Small intestine (tissue), 7 donors: ENCODE measurements at regions not wholly inside any gene's neighbourhood (a gene's known extent, or its start where the extent isn't known, plus 50 kb on each side); places are given as distances from the start of the nearest gene placed in this dataset.

Experiments
- DNase-seq, 2 donors: peaks; one replicate each; pipeline versions ENCODE4 v3.0.0 to v3.0.0-alpha.2; 2013
- FAIRE-seq: peaks from 2 replicates; lab custom pipeline; 2012; peaks lifted over from hg19 to GRCh38; lab: Jason Lieb, UNC
- H3K27ac ChIP-seq, 3 donors: one replicate each; pipeline ENCODE4 v1.5.1; 2013; ENCODE audit warnings: low read length in 2 of 3, mild to moderate bottlenecking in 2 of 3, control low read depth in 1 of 3, inconsistent platforms in 1 of 3, low read depth in 1 of 3, moderate library complexity in 1 of 3
- H3K27me3 ChIP-seq, 3 donors: one replicate each; pipeline ENCODE4 v1.6.1; 2013; ENCODE audit warnings: low read length in 3 of 3, inconsistent platforms in 1 of 3; ENCODE audit not compliant: control insufficient read depth in 3 of 3, insufficient read depth in 3 of 3
- H3K36me3 ChIP-seq, 3 donors: one replicate each; pipeline ENCODE4 v1.6.1; 2013; ENCODE audit warnings: low read length in 3 of 3, inconsistent platforms in 1 of 3, low read depth in 1 of 3, mild to moderate bottlenecking in 1 of 3, moderate library complexity in 1 of 3; ENCODE audit not compliant: control insufficient read depth in 3 of 3, insufficient read depth in 2 of 3
- H3K4me1 ChIP-seq, 3 donors: one replicate each; pipeline ENCODE4 v1.6.1; 2013; ENCODE audit warnings: low read length in 2 of 3, inconsistent platforms in 1 of 3, low read depth in 1 of 3, mild to moderate bottlenecking in 1 of 3, moderate library complexity in 1 of 3; ENCODE audit not compliant: control insufficient read depth in 3 of 3, insufficient read depth in 2 of 3
- H3K4me3 ChIP-seq, 3 donors: one replicate each; pipeline ENCODE4 v1.5.1; 2013; ENCODE audit warnings: low read length in 3 of 3, control low read depth in 1 of 3, inconsistent platforms in 1 of 3, low read depth in 1 of 3, mild to moderate bottlenecking in 1 of 3, moderate library complexity in 1 of 3
- H3K9me3 ChIP-seq, 2 donors: one replicate each; pipeline ENCODE4 v1.6.1; 2013; ENCODE audit warnings: low read depth in 1 of 2, low read length in 1 of 2; ENCODE audit not compliant: control insufficient read depth in 2 of 2, insufficient read depth in 1 of 2
- WGBS, 3 donors: extraction: QIAGEN DNeasy Blood & Tissue Kit; methylation state at CpG; one replicate each; pipeline ENCODE4 v1.1.7; 2013; 5-methylcytosine and 5-hydroxymethylcytosine counted together
- donor health status: healthy with polysubstance abuse.
- donor health status: control.
- donor health status: control.
- donor health status: Bipolar disorder and iron deficiency.
- donor health status: healthy.

DNA sequence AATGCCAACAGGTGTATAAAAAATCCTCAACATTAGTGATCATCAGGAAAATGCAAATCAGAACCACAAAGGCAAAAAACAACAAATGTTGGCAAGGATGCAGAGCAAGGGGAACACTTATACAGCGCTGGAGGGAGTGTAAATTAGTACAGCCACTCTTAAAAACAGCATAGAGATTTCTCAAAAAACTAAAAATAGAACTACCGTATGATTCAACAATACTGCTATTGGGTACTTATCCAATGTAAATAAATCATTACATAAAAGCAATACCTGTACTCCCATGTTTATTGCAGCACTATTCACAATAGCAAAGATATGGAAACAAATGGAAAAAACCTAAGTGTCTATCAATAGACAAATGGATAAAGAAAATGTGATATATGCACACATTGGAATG lies 171.3 kb downstream of the SLC7A11 start:
- H3K27ac ChIP-seq: no peak overlapping the region
- H3K4me3 ChIP-seq: no peak overlapping the region
- H3K27me3 ChIP-seq: no peaks in the 10 kb centered on the region
- 20 to 69% (median 42%) methylated on average over 2 of the region's 2 CpGs for WGBS, 3 donors
- no peaks in the 10 kb centered on the region for H3K4me1 ChIP-seq
- H3K36me3 ChIP-seq: no peaks in the 10 kb centered on the region
- FAIRE-seq (no peak), DNase-seq (no peak)
- no peaks in the 10 kb centered on the region for H3K9me3 ChIP-seq

DNA sequence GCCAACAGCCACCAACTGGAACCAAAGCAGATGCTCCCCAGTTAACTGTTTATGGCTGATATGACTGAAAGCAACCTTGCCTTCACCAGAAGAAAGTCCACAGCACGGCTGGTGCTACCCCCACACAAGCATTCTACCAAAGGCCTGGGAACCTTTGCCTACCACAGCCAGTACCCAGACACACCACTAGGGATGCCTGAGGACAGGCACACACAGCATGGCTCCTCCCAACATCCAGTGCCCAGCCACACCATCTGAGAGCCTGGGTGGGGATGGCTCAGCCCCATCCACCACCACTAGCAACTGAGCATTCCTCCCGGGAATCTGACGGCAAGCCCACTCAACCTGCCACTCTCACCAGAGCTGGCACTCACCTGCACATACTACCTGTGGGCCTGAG lies 178.6 kb downstream of the SLC7A11 start:
- DNase-seq: no peak

DNA sequence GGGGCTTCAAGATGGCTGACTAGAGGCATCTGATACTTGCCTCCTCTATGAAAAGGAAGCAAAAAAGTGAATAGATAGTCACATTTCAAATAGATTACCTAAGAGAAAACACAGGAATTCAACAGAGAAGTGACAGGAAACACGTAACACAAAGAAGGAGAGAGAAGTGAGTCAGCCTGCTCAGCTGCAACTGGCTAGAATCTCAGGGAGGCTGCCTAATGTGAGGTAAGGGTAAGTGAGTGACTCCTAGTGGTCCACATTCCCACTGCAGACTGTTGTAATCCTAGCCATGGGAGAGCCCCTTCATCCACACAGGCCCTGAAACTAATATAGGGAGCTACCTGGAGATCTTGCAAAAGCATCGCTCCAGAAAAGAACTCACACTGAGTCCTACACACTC lies 179.2 kb downstream of the SLC7A11 start:
- no peak for FAIRE-seq
- no peaks in the 10 kb centered on the region for H3K9me3 ChIP-seq
- no peak overlapping the region for H3K4me3 ChIP-seq
- no peaks in the 10 kb centered on the region for H3K36me3 ChIP-seq
- no peaks in the 10 kb centered on the region for H3K4me1 ChIP-seq
- 80 to 92% (median 86%) methylated on average over 2 of the region's 2 CpGs for WGBS, 3 donors
- DNase-seq: no peak
- no peaks in the 10 kb centered on the region for H3K27me3 ChIP-seq
- H3K27ac ChIP-seq: no peak overlapping the region

More for the DNA sequence above, 178.6 kb downstream of the SLC7A11 start:
- no peaks in the 10 kb centered on the region for H3K27me3 ChIP-seq
- H3K4me1 ChIP-seq: no peaks in the 10 kb centered on the region
- H3K36me3 ChIP-seq: no peaks in the 10 kb centered on the region
- no peaks in the 10 kb centered on the region for H3K9me3 ChIP-seq
- WGBS, 3 donors: 91 to 98% (median 95%) methylated on average over 3 of the region's 3 CpGs
- no peak overlapping the region for H3K27ac ChIP-seq
- FAIRE-seq: no peak
- no peak overlapping the region for H3K4me3 ChIP-seq

DNA sequence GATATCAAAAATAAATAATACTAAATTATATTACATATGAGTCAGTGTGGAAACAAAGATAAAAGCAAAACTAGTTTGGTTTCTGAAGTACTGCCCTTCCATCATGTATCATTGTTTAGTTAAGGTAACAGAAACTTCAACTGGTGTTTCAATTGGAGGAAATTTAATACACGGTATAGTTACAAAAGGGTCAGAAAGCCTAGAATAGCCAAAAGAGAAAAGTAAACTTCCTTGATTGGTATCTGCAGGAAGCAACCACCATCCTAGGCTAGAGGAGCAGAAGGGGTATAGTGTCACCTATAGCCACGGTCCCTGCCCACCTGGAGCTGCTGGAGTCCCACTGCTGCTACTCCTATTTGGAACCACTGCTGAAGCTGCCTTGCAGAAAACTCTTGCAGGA lies 185.6 kb downstream of the SLC7A11 start:
- FAIRE-seq: no peak
- no peaks in the 10 kb centered on the region for H3K27me3 ChIP-seq
- H3K4me1 ChIP-seq: no peaks in the 10 kb centered on the region
- no peak overlapping the region for H3K27ac ChIP-seq
- H3K4me3 ChIP-seq: no peak overlapping the region
- 27 to 53% (median 32%) methylated on average over 2 of the region's 2 CpGs for WGBS, 3 donors
- peaks cover 0 to 3% of the 10 kb centered on the region in 2 donors for H3K9me3 ChIP-seq
- H3K36me3 ChIP-seq: no peaks in the 10 kb centered on the region
- DNase-seq: no peak

DNA sequence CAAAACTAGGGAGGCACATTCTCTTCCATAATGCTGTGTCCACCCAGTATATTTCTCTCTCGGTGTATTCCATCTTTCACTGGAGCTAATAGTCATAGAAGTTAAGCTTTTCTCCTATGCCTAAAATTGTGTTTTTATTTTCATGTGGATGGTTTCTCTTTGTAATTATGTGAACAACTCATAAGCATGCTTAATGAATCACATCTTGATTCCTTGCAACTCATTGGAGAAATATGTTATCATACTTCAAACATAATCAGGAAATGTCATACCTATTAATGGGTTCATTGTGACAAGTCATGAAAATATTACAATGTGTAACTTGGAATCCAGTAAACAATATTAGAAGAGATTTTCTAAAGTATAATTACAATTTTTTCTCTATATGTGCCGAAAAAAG lies 186.3 kb downstream of the SLC7A11 start:
- Histone ChIP-seq H3K27me3 (no peaks in the 10 kb centered on the region), H3K36me3 (no peaks in the 10 kb centered on the region), H3K4me3 (no peak overlapping the region), H3K9me3 (peaks cover 0 to 3% of the 10 kb centered on the region in 2 donors), H3K27ac (no peak overlapping the region), H3K4me1 (no peaks in the 10 kb centered on the region)
- WGBS, 3 donors: 84 to 85% (median 84%) methylated on average over 2 of the region's 2 CpGs
- DNase-seq (no peak), FAIRE-seq (no peak)

DNA sequence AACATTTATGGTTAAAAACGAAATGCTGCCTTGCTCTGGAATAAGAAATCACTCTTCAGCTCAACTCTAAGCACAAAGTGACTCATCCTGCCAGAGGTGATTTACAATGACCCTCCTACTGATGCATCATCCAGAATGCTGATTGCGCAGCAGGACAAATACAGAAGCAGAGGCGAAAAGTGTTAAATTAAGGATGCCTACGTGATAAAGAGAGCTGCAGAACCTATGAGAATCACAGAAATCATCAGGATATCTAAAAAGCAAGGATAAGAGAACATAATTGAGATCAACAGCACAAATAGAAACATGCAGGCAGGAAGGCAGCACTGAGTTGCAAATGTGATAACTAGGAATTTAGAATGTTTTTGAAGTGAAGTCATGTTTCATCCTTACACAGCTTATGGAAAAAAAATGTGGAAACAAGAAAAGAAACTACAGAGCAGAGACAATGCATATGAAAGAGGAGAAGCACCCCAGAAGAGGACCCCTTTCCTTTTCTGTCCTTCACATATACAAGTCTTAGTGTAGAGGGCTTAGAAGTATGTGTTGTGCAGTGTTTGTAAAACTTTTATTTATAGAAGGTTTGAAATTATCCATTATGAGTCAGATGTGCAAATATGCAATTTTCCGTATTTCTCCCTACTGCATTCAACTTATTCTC lies 188.4 kb downstream of the SLC7A11 start:
- DNase-seq (no peak), FAIRE-seq (no peak)
- Histone ChIP-seq H3K9me3 (peaks cover 0 to 3% of the 10 kb centered on the region in 2 donors), H3K27me3 (no peaks in the 10 kb centered on the region), H3K4me1 (no peaks in the 10 kb centered on the region), H3K27ac (peak overlapping the region in 1 of 3 donors; percentile 22), H3K36me3 (no peaks in the 10 kb centered on the region), H3K4me3 (no peak overlapping the region)
- WGBS, 3 donors: 47 to 53% (median 51%) methylated on average over 5 of the region's 5 CpGs

DNA sequence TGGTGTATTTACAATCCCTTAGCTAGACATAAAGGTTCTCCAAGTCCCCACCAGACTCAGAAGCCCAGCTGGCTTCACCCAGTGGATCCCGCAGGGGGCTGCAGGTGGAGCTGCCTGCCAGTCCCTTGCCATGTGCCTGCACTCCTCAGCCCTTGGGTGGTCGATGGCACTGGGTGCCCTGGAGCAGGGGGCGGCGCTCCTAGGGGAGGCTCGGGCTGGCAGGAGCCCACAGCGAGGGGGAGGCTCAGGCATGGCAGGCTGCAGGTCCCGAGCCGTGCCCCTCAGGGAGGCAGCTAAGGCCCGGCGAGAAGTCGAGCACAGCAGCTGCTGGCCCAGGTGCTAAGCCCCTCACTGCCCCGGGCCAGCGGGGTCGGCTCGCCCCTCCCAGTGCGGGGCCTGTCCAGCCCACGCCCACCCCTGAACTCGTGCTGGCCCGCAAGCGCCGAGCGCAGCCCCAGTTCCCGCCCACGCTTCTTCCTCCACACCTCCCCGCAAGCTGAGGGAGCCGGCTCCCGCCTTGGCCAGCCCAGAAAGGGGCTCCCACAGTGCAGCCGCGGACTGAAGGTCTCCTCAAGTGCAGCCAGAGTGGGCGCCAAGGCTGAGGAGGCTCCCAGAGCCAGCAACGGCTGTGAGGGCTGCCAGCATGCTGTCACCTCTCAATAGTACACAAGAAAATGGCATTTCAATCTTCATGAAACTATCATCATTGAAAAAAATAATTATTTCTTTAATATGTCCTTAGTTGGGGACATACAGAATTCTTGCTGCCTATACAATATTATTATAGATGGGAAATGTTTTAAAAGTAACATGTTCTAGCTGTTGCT lies 189.1 kb downstream of the SLC7A11 start:
- no peak for DNase-seq
- H3K36me3 ChIP-seq: no peaks in the 10 kb centered on the region
- no peaks in the 10 kb centered on the region for H3K4me1 ChIP-seq
- WGBS, 3 donors: 83 to 88% (median 85%) methylated on average over 27 to 31 of the region's 31 CpGs
- H3K4me3 ChIP-seq: no peak overlapping the region
- H3K27ac ChIP-seq: peak overlapping the region in 1 of 3 donors; percentile 49
- FAIRE-seq: no peak
- peaks cover 0 to 3% of the 10 kb centered on the region in 2 donors for H3K9me3 ChIP-seq
- H3K27me3 ChIP-seq: no peaks in the 10 kb centered on the region

DNA sequence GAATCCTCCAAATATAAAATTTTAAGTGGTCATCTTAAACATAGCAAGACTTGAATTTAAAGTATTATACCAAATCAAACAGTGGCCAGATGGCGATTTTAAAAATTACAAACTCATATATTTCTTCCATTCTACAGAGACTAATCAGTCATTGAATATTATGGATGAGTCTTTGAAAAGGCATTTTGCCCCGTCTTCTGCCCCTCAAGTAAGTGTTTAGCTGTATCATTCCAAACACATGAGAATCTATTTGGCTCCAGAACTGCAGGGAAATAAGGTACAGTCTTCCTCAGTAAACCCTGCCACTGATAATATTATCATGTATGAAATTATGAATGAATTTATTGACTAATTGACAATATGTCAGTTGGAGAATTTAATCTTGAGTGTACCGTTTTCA lies 191.0 kb downstream of the SLC7A11 start:
- Histone ChIP-seq H3K27ac (no peak overlapping the region), H3K9me3 (peaks cover 0 to 3% of the 10 kb centered on the region in 2 donors), H3K4me1 (no peaks in the 10 kb centered on the region), H3K4me3 (no peak overlapping the region), H3K36me3 (no peaks in the 10 kb centered on the region), H3K27me3 (no peaks in the 10 kb centered on the region)
- no peak for FAIRE-seq
- DNase-seq: no peak
- 24 to 49% (median 45%) methylated on average over 3 of the region's 3 CpGs for WGBS, 3 donors
